Effector memory CD4-positive, alpha-beta T cell (primary cell): ENCODE measurements at regions not wholly inside any gene's neighbourhood (a gene's known extent, or its start where the extent isn't known, plus 50 kb on each side); places are given as distances from the start of the nearest gene placed in this dataset.
"Not testable (repeated sequence)": the region's sequence is repeated elsewhere in the genome, so short reads cannot be mapped to it uniquely, and the experiment has no call there.

Source experiments
- DNase-seq, 3 donors: peaks; one replicate each; pipeline ENCODE4 v3.0.0-alpha.2; 2020
- H3K27ac ChIP-seq: 2 replicates; pipeline ENCODE4 v1.7.0; 2013; ENCODE audit warnings: mild to moderate bottlenecking, low read length, moderate library complexity; ENCODE audit not compliant: insufficient read depth, poor library complexity, severe bottlenecking
- H3K27me3 ChIP-seq: replicated peaks from 2 replicates; pipeline ENCODE4 v1.7.0; 2013; ENCODE audit warnings: mild to moderate bottlenecking, low read length; ENCODE audit not compliant: insufficient read depth, control insufficient read depth, poor library complexity, severe bottlenecking
- H3K36me3 ChIP-seq: 2 replicates; pipeline ENCODE4 v1.7.0; 2013; ENCODE audit warnings: mild to moderate bottlenecking, low read length, moderate library complexity; ENCODE audit not compliant: control insufficient read depth, insufficient read depth
- H3K4me1 ChIP-seq: 2 replicates; pipeline ENCODE4 v1.7.0; 2013; ENCODE audit warnings: low read length, mild to moderate bottlenecking; ENCODE audit not compliant: control insufficient read depth, insufficient read depth, poor library complexity, severe bottlenecking
- H3K4me3 ChIP-seq: 2 replicates; pipeline ENCODE4 v1.7.0; 2013; ENCODE audit warnings: low read length, low read depth, mild to moderate bottlenecking; ENCODE audit not compliant: insufficient read depth, poor library complexity, severe bottlenecking
- H3K9me3 ChIP-seq: 2 replicates; pipeline ENCODE4 v1.7.0; 2013; ENCODE audit warnings: mild to moderate bottlenecking, low read length, moderate library complexity; ENCODE audit not compliant: control insufficient read depth

DNA sequence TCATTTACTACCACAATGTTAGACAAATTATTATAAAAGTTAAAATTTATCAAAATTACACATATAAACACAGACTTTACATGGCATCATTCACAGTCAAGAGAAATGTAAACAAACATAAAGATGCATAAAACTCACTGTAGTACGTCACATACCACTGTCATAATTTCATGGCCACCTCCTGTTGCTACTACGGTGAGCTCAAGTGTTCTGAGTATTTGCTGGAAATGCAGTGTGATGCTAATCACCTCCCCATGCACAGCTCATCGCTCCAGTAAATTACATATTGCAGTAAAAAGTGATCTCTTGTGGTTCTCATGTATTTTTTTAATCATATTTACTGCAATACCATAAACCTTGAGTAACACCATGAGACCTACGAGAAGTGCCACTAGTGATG, 247.7 kb upstream of the SFSWAP start:
- Histone ChIP-seq H3K4me1 (no peaks in the 10 kb centered on the region), H3K27me3 (no peaks in the 10 kb centered on the region), H3K4me3 (no peak overlapping the region), H3K27ac (no peak overlapping the region), H3K9me3 (no peaks in the 10 kb centered on the region), H3K36me3 (no peaks in the 10 kb centered on the region)
- DNase-seq = no peak

DNA sequence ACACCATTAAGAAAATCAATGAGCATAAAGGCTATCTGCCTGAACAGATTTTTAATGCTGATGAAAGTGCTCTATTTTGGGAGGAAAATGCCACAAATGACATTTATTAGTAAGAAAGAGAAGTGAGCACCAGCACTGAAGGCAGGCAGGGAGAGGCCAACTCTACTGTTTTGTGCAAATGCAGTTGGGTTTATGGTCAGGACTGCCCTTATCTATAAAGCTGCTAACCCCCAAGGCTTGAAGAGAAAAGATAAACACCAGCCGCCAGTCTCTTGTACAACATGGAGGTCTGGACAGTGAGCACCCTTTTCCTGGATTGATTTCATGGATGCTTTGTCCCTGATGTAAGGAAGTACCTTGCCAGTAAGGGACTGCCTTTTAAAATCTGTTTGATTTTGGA, 246.8 kb upstream of the SFSWAP start:
- Histone ChIP-seq H3K27ac (no peak overlapping the region), H3K9me3 (no peaks in the 10 kb centered on the region), H3K4me3 (no peak overlapping the region), H3K4me1 (no peaks in the 10 kb centered on the region), H3K36me3 (no peaks in the 10 kb centered on the region), H3K27me3 (no peaks in the 10 kb centered on the region)
- DNase-seq = no peak

DNA sequence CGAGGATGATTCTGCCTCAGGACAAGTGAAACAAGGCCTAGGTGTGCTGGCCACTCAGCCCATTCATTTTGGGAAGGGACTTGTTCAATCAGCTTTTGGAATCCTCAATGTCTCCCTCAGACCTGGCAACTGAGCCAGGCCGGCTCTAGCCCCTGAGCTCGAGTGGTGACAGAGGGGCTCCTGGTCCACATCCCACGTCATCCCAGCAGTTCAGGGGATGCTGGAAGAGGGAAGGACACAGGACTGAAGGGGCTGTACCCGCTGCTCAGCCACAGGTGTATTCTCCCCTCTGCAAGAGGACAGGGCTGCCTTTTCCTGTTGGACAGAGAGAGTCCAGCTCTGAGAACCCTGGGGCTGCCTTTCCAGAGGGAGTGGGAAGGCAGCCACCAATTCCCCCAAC, 244.6 kb upstream of the SFSWAP start:
- no peaks in the 10 kb centered on the region for H3K4me1 ChIP-seq

DNA sequence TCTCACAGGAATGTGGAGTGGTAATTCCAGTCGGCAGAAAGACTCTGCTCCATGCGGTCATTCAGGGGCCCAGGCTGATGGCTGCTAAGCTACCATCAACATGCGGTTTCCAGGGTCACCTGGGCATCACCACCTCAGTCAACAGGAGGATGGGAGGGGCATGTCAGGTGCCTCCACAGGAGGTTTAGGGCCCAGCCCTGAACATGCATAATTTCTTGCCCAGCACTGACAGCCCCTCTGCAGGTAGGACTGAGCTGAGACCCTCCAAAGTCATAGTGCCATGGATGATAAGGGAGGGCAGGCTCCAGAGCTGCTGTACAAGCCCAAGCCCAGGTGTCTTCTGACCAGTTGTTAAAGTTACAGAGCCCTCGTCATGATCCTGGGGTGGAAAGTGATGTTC, 244.0 kb upstream of the SFSWAP start:
- Histone ChIP-seq H3K4me1 (no peaks in the 10 kb centered on the region), H3K27ac (no peak overlapping the region), H3K27me3 (no peaks in the 10 kb centered on the region), H3K36me3 (no peaks in the 10 kb centered on the region), H3K4me3 (no peak overlapping the region), H3K9me3 (no peaks in the 10 kb centered on the region)
- DNase-seq = no peak

More for the DNA sequence above, 244.6 kb upstream of the SFSWAP start:
- DNase-seq = no peak
- Histone ChIP-seq H3K4me3 (no peak overlapping the region), H3K36me3 (no peaks in the 10 kb centered on the region), H3K9me3 (no peaks in the 10 kb centered on the region), H3K27ac (no peak overlapping the region), H3K27me3 (no peaks in the 10 kb centered on the region)

DNA sequence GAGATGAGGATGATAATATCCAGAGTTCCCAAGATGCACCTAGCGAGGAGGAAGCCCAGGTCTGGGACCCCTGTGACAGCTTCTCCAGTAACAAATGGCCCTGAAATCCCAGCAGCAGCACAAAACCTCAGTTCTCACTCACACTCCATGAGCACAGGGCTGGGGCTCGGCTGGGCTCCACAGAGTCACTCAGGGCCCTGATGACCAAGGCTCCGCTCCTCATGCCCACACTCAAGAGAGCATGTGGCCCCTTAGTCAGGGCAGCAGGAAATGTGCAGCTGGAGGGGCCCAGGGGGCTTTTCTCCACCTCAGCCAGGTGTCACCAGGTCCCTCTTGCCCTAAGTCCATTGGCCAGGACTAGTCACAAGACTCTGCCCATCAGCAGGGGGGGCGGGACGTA, 242.7 kb upstream of the SFSWAP start:
- H3K9me3 ChIP-seq = no peaks in the 10 kb centered on the region
- H3K27me3 ChIP-seq = no peaks in the 10 kb centered on the region
- H3K4me1 ChIP-seq = no peaks in the 10 kb centered on the region
- no peak overlapping the region for H3K27ac ChIP-seq
- no peaks in the 10 kb centered on the region for H3K36me3 ChIP-seq
- H3K4me3 ChIP-seq = no peak overlapping the region
- DNase-seq = no peak

DNA sequence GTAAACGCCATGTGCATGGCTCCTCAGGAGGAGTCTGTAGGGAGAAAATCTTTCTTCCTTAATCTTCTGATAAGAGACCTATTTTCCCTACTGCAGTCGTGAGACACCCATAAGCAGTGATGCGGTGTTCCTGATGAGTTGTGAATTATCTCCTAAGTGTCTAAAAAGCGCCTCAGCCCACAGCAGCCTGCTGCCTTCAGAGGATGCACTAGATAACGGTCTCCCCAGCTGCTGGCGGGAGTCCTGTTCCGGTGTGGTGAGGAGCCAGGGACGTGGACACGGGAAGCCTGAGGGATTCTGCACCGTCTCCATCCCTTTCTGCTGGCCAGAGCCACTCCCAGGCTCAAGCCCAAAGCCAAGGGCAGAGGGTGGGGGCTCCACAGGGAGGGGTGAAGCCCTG, 240.9 kb upstream of the SFSWAP start:
- H3K27ac ChIP-seq, H3K9me3 ChIP-seq, H3K4me3 ChIP-seq, H3K36me3 ChIP-seq, H3K4me1 ChIP-seq, H3K27me3 ChIP-seq, DNase-seq: not testable (repeated sequence)

DNA sequence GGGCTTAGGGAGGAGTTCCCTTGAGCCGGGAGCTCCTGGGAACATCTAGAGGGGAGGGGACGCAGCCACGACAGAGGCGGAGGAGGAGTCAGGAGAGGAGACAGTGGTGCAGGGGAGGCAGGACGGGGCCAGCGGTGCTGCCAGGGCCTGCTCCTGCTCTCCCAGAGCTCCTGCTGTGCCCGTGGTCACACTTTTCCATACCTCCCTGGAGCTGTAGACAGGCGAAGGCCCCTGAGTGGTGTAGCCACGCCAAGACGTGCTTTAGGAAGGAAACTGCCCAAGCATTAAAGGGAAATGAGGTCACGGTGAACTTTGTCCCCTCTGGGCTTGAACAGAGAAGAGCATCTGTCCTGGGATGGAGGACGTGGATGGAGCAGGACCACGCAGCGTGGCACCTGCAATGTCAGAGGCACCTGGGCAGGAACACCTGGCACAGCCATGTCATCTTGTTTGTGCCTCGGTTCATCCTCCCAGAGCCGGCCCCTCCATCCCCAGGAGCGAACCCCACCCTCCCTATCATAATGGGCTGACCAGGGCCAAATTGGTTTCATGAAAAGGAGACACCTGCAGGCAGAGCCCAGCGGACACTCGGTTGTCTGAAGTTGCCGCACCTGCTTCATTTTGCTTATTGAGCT, 239.5 kb upstream of the SFSWAP start:
- no peak overlapping the region for H3K4me3 ChIP-seq
- H3K27ac ChIP-seq = no peak overlapping the region
- H3K36me3 ChIP-seq = no peaks in the 10 kb centered on the region
- no peaks in the 10 kb centered on the region for H3K9me3 ChIP-seq
- no peaks in the 10 kb centered on the region for H3K4me1 ChIP-seq
- no peak for DNase-seq
- H3K27me3 ChIP-seq = no peaks in the 10 kb centered on the region

DNA sequence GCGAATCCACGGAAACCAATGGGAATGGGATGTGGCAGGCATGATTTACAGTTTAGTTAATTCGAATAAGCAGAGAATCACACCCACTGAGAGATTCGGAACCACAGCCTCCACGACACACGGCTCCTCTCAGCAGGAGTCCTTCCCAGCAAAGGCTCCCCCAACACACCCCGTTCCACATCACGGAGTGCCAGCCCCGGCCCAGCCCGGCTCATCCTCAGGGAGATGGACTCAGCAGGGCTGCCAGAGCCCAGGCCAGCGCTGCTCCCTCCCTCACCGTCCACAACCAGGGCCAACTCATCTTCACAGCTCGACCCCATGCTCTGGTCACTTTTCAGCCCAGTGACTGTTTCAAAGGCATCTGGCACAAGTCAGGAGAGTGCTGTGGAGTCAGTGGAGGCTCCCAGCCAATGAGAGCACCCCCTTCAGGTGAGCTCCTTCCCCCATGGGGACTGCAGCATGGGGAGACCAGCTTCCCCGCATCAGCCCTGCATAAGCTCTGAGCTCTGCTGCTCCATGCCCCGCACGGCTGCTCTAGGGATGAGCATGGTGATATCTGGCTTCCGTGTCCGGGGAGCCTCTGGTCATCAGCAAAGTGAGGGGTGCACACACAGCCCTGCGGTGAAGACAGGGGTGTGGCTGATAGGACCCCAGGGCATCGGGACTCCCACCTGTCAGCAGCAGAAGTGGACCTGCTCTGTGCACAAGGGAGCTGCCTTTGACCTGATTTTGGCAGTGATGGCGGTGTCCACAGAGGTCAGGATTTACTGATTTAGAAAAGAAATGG, 238.8 kb upstream of the SFSWAP start:
- no peaks in the 10 kb centered on the region for H3K27me3 ChIP-seq
- no peak for DNase-seq
- H3K27ac ChIP-seq = no peak overlapping the region
- no peaks in the 10 kb centered on the region for H3K4me1 ChIP-seq
- no peaks in the 10 kb centered on the region for H3K9me3 ChIP-seq
- H3K36me3 ChIP-seq = no peaks in the 10 kb centered on the region
- H3K4me3 ChIP-seq = no peak overlapping the region

DNA sequence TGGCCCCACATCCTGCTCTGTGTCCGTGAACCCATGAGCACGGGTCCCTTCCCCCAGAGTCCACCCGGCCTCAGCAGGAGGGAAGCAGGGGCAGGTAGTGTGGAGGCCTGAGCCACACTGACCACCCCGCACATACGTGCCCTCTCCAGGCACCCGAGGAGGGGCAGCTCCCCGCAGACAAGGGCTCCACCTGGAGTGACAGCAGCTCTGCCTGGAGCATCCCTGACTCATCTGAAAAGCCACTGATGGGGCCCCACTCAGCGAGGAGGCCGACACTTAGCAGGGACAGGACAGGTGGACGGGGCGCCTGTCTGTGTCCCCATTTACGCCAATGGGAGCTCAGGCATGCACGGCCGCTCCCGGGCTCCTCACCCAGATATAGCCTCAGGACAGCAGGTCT, 237.6 kb upstream of the SFSWAP start:
- H3K4me3 ChIP-seq = no peak overlapping the region
- H3K9me3 ChIP-seq = no peaks in the 10 kb centered on the region
- H3K27ac ChIP-seq = no peak overlapping the region
- no peaks in the 10 kb centered on the region for H3K4me1 ChIP-seq
- no peaks in the 10 kb centered on the region for H3K27me3 ChIP-seq
- no peak for DNase-seq
- no peaks in the 10 kb centered on the region for H3K36me3 ChIP-seq
